Neural progenitor cell (in vitro differentiated cells): ENCODE measurements at regions not wholly inside any gene's neighbourhood (a gene's known extent, or its start where the extent isn't known, plus 50 kb on each side); places are given as distances from the start of the nearest gene placed in this dataset.
A peak's percentile ranks its signal among the peaks of the same experiment; 100 is the strongest.

Experiments
- DNase-seq: peaks from one replicate; pipeline ENCODE4 v3.0.0-alpha.2; 2016; ENCODE audit warnings: low spot score
- H2AFZ ChIP-seq: fragments of 200-600 bp; sonication (generic); replicated peaks from 2 replicates; pipeline ENCODE4 v1.6.1; 2016; ENCODE audit warnings: antibody characterized with exemption
- H3F3A ChIP-seq: fragments of 200-600 bp; sonication (generic); 2 replicates; pipeline ENCODE4 v1.6.1; 2016; ENCODE audit warnings: antibody characterized with exemption, low read depth
- H3K27ac ChIP-seq: fragments of 200-600 bp; sonication (generic); 2 replicates; pipeline ENCODE4 v1.5.1; 2016; ENCODE audit warnings: mild to moderate bottlenecking
- H3K27me3 ChIP-seq: fragments of 200-600 bp; sonication (generic); 2 replicates; pipeline ENCODE4 v1.6.1; 2016; ENCODE audit warnings: mild to moderate bottlenecking, moderate library complexity
- H3K36me3 ChIP-seq: fragments of 200-600 bp; sonication (generic); 2 replicates; pipeline ENCODE4 v1.5.1; 2016
- H3K4me1 ChIP-seq: fragments of 200-600 bp; sonication (generic); 2 replicates; pipeline ENCODE4 v1.6.1; 2016; ENCODE audit warnings: mixed run types
- H3K4me2 ChIP-seq: fragments of 200-600 bp; sonication (generic); 2 replicates; pipeline ENCODE4 v1.6.1; 2016
- H3K4me3 ChIP-seq: fragments of 200-600 bp; sonication (generic); 2 replicates; pipeline ENCODE4 v1.5.1; 2016
- H3K79me2 ChIP-seq: fragments of 200-600 bp; sonication (generic); 2 replicates; pipeline ENCODE4 v1.6.1; 2016; ENCODE audit warnings: low read depth
- H3K9ac ChIP-seq: fragments of 200-600 bp; sonication (generic); 2 replicates; pipeline ENCODE4 v1.6.1; 2016
- H3K9me3 ChIP-seq: fragments of 200-600 bp; sonication (generic); 2 replicates; pipeline ENCODE4 v1.5.1; 2016; ENCODE audit warnings: low read depth
- H4K20me1 ChIP-seq: fragments of 200-600 bp; sonication (generic); 2 replicates; pipeline ENCODE4 v1.6.1; 2016; ENCODE audit warnings: low read depth
- H3K27ac Mint-ChIP-seq: 3 replicates; pipeline ENCODE4 v1.8.0; 2021; ENCODE audit warnings: mixed read lengths
- H3K27me3 Mint-ChIP-seq: 2 replicates; pipeline ENCODE4 v1.8.0; 2022; ENCODE audit warnings: low read depth, mild to moderate bottlenecking, inconsistent platforms, moderate library complexity, mixed read lengths; ENCODE audit not compliant: insufficient read depth
- H3K36me3 Mint-ChIP-seq: 3 replicates; pipeline ENCODE4 v1.8.0; 2021; ENCODE audit warnings: mixed read lengths
- H3K4me1 Mint-ChIP-seq: 3 replicates; pipeline ENCODE4 v1.8.0; 2021; ENCODE audit warnings: mixed read lengths
- H3K4me3 Mint-ChIP-seq: 3 replicates; pipeline ENCODE4 v1.8.0; 2021; ENCODE audit warnings: mild to moderate bottlenecking, moderate library complexity, mixed read lengths
- H3K9me3 Mint-ChIP-seq: 3 replicates; pipeline ENCODE4 v1.8.0; 2020; ENCODE audit warnings: mixed read lengths
- EZH2 ChIP-seq: fragments of 200-600 bp; sonication (generic); IDR thresholded peaks from 2 replicates; pipeline ENCODE4 v1.6.1; 2017; ENCODE audit warnings: antibody characterized with exemption, mild to moderate bottlenecking, moderate library complexity
- EZH2phosphoT487 ChIP-seq: fragments of 200-600 bp; sonication (generic); IDR thresholded peaks from 2 replicates; pipeline ENCODE4 v1.6.1; 2017; ENCODE audit warnings: antibody characterized with exemption
- TF ChIP-seq, protein P1 (sequence below): fragments of 200-600 bp; sonication (generic); IDR thresholded peaks from 2 replicates; pipeline ENCODE4 v1.5.1; 2017; ENCODE audit warnings: antibody characterized with exemption, mild to moderate bottlenecking

DNA sequence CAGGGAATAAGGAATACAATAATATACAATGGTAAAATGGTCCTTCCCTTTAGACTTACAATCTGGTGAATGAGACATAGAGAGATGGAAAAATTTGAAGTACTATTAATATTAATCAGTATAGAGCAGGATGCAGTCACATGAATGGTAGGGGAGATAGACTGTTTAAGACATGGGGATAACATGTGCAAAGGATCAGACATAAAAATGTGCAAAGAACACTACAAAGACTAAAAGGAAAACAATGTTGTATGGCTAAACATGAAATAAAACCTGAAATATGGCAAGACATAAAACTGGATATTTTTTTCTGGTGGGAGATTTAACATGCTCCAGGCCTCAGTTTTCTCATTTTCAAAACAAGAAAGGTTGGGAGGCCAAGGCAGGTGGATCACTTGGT is 182.4 kb upstream of the DPT start:
- H3K4me3 ChIP-seq = no peak overlapping the region
- H3K4me1 Mint-ChIP-seq = peaks cover 3% of the 10 kb centered on the region
- H3K9ac ChIP-seq = no peak overlapping the region
- H3K27me3 Mint-ChIP-seq = no peaks in the 10 kb centered on the region
- no peak for DNase-seq
- no peaks in the 10 kb centered on the region for H3K27me3 ChIP-seq
- H3K27ac ChIP-seq = no peak overlapping the region
- TF ChIP-seq, protein P1, sequence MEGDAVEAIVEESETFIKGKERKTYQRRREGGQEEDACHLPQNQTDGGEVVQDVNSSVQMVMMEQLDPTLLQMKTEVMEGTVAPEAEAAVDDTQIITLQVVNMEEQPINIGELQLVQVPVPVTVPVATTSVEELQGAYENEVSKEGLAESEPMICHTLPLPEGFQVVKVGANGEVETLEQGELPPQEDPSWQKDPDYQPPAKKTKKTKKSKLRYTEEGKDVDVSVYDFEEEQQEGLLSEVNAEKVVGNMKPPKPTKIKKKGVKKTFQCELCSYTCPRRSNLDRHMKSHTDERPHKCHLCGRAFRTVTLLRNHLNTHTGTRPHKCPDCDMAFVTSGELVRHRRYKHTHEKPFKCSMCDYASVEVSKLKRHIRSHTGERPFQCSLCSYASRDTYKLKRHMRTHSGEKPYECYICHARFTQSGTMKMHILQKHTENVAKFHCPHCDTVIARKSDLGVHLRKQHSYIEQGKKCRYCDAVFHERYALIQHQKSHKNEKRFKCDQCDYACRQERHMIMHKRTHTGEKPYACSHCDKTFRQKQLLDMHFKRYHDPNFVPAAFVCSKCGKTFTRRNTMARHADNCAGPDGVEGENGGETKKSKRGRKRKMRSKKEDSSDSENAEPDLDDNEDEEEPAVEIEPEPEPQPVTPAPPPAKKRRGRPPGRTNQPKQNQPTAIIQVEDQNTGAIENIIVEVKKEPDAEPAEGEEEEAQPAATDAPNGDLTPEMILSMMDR = no peak
- TF ChIP-seq EZH2phosphoT487 = no peak
- TF ChIP-seq EZH2 = no peak
- no peaks in the 10 kb centered on the region for H3K36me3 Mint-ChIP-seq
- no peak overlapping the region for H3K27ac Mint-ChIP-seq
- no peaks in the 10 kb centered on the region for H3K79me2 ChIP-seq
- H3K4me3 Mint-ChIP-seq = no peak overlapping the region
- no peaks in the 10 kb centered on the region for H3K9me3 ChIP-seq
- H3K4me1 ChIP-seq = peaks cover 14% of the 10 kb centered on the region
- H4K20me1 ChIP-seq = no peaks in the 10 kb centered on the region
- H3K9me3 Mint-ChIP-seq = no peaks in the 10 kb centered on the region
- H3F3A ChIP-seq = peaks cover 7% of the 10 kb centered on the region
- H3K4me2 ChIP-seq = no peak overlapping the region
- no peak overlapping the region for H2AFZ ChIP-seq
- no peaks in the 10 kb centered on the region for H3K36me3 ChIP-seq

DNA sequence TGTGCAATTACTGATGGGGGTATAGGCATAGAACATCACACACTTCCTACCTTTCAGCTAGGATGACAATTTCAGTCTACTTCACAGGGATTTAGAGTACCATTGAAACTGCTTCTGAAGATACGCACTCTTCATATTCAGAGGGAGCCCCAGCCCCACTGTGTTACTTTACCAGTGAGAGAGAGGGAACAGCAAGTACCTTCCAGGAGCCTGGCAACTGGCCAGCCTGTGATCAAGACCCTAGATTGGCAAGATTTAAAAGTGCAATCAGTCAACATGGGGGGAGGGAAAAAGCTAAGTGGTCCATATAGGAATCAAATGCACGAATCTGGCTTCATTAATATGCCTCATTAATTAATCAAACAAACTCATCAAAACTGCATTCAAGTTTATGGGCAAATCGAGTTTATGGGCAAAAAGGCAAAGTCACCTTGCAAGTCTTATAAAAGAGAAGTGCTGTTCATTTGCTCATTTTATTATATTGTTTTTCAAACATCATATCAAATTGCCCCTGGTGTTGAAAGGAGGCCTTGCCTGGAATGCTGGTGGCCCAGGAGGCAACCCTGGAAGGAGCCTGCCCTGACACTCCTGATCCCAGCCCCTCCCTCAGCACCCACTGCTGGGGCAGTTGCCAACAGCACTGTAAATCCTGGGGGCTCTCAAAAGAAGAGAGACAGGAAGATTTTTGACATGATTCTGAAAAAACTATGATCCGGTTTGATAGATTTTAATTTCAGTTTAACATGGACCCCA is 184.9 kb upstream of the DPT start:
- H3K4me2 ChIP-seq = peak overlapping the region; percentile 34
- H3K4me3 ChIP-seq = no peak overlapping the region
- no peaks in the 10 kb centered on the region for H3K36me3 ChIP-seq
- H3K9me3 ChIP-seq = no peaks in the 10 kb centered on the region
- peaks cover 25% of the 10 kb centered on the region for H3K4me1 Mint-ChIP-seq
- no peaks in the 10 kb centered on the region for H3K79me2 ChIP-seq
- no peak for DNase-seq
- H3K36me3 Mint-ChIP-seq = no peaks in the 10 kb centered on the region
- H3K27ac ChIP-seq = no peak overlapping the region
- no peak overlapping the region for H3K4me3 Mint-ChIP-seq
- H3K27ac Mint-ChIP-seq = no peak overlapping the region
- H3K27me3 ChIP-seq = no peaks in the 10 kb centered on the region
- H3K9me3 Mint-ChIP-seq = no peaks in the 10 kb centered on the region
- peaks cover 11% of the 10 kb centered on the region for H3F3A ChIP-seq
- H4K20me1 ChIP-seq = no peaks in the 10 kb centered on the region
- H3K4me1 ChIP-seq = peaks cover 28% of the 10 kb centered on the region
- H3K9ac ChIP-seq = no peak overlapping the region
- TF ChIP-seq, protein P1 = no peak
- no peak for TF ChIP-seq EZH2phosphoT487
- TF ChIP-seq EZH2 = no peak
- H2AFZ ChIP-seq = no peak overlapping the region
- no peaks in the 10 kb centered on the region for H3K27me3 Mint-ChIP-seq

DNA sequence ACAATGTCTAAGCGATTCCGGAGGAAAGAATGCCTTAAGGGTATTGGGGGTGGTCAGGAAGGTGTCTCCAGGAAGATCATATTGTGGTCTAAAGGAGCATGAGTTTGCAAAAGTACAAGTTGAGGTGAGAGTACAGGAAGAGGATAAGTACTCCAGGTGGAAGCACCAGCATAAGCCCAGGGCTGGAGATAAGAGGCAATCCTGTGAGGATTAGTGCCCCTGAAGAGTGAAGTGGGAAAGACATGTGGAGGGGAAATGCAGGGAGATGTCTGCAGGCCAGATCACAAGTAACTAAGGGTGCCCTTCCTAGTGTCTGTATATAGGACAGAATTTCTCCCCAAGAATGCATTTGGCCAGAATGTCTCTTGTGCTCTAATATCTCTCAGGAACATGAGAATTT is 188.3 kb upstream of the DPT start:
- no peak for DNase-seq
- Histone ChIP-seq H3K27me3 (no peaks in the 10 kb centered on the region), H3K79me2 (no peaks in the 10 kb centered on the region), H3K9me3 (no peaks in the 10 kb centered on the region), H3K4me1 (peaks cover 40% of the 10 kb centered on the region), H3K4me3 (no peak overlapping the region), H3K36me3 (no peaks in the 10 kb centered on the region), H3F3A (peaks cover 14% of the 10 kb centered on the region), H2AFZ (no peak overlapping the region), H3K27ac (no peak overlapping the region), H4K20me1 (no peaks in the 10 kb centered on the region), H3K9ac (no peak overlapping the region), H3K4me2 (no peak overlapping the region)
- peaks cover 36% of the 10 kb centered on the region for H3K4me1 Mint-ChIP-seq
- no peak overlapping the region for H3K27ac Mint-ChIP-seq
- H3K27me3 Mint-ChIP-seq = no peaks in the 10 kb centered on the region
- TF ChIP-seq, protein P1 = no peak
- no peak for TF ChIP-seq EZH2phosphoT487
- TF ChIP-seq EZH2 = no peak
- H3K9me3 Mint-ChIP-seq = no peaks in the 10 kb centered on the region
- no peak overlapping the region for H3K4me3 Mint-ChIP-seq
- no peaks in the 10 kb centered on the region for H3K36me3 Mint-ChIP-seq
